CD14-positive monocyte (primary cell): ENCODE measurements at regions not wholly inside any gene's neighbourhood (a gene's known extent, or its start where the extent isn't known, plus 50 kb on each side); places are given as distances from the start of the nearest gene placed in this dataset.

Experiments
- DNase-seq, 3 donors: peaks; one replicate each; pipeline ENCODE4 v3.0.0-alpha.2; 2011 to 2022
- H2AFZ ChIP-seq: 2 replicates; pipeline ENCODE4 v1.6.0; 2012; ENCODE audit warnings: mild to moderate bottlenecking, low read depth, low read length, inconsistent platforms; ENCODE audit not compliant: insufficient read depth, poor library complexity, severe bottlenecking
- H3K27ac ChIP-seq, 2 donors: 1 replicate in 1 of 2; 2 replicates in 1 of 2; pipeline ENCODE4 v1.5.1; 2012 to 2013; ENCODE audit warnings: low read length in 2 of 2, control low read depth in 1 of 2, inconsistent platforms in 1 of 2, low read depth in 1 of 2, mild to moderate bottlenecking in 1 of 2
- H3K27me3 ChIP-seq, 2 donors: one replicate each; pipeline versions ENCODE4 v1.6.0 to v1.6.1; 2011 to 2013; ENCODE audit warnings: low read length in 2 of 2; ENCODE audit not compliant: control insufficient read depth in 2 of 2, insufficient read depth in 2 of 2
- H3K36me3 ChIP-seq, 2 donors: replicated peaks in 1 of 2; 1 replicate in 1 of 2; 2 replicates in 1 of 2; pipeline versions ENCODE4 v1.5.1 to v1.6.1; 2012 to 2013; ENCODE audit warnings: low read length in 2 of 2, control low read depth in 1 of 2, inconsistent platforms in 1 of 2, mild to moderate bottlenecking in 1 of 2; ENCODE audit not compliant: insufficient read depth in 2 of 2, control insufficient read depth in 1 of 2
- H3K4me1 ChIP-seq, 2 donors: 1 replicate in 1 of 2; 2 replicates in 1 of 2; pipeline versions ENCODE4 v1.5.1 to v1.6.1; 2012 to 2013; ENCODE audit warnings: low read length in 2 of 2, control low read depth in 1 of 2, inconsistent platforms in 1 of 2, mild to moderate bottlenecking in 1 of 2, moderate library complexity in 1 of 2; ENCODE audit not compliant: insufficient read depth in 2 of 2, control insufficient read depth in 1 of 2
- H3K4me2 ChIP-seq: replicated peaks from 2 replicates; pipeline ENCODE3; 2012; ENCODE audit warnings: low read length, moderate library complexity, mild to moderate bottlenecking; ENCODE audit not compliant: poor library complexity, severe bottlenecking; ENCODE audit errors: extremely low read depth
- H3K4me3 ChIP-seq, 3 experiments: fragments of 200-600 bp in 1 of 3; sonication (generic) in 1 of 3; replicated peaks in 1 of 3; 1 replicate in 2 of 3; 2 replicates in 1 of 3; pipeline ENCODE4 v1.5.1; 2011 to 2013; ENCODE audit warnings: low read length in 3 of 3, mild to moderate bottlenecking in 3 of 3, control low read depth in 2 of 3, low read depth in 2 of 3, inconsistent platforms in 1 of 3, moderate library complexity in 1 of 3
- H3K79me2 ChIP-seq: 2 replicates; pipeline ENCODE4 v1.6.0; 2012; ENCODE audit warnings: mild to moderate bottlenecking, control low read depth, inconsistent platforms, low read length, moderate library complexity; ENCODE audit not compliant: insufficient read depth
- H3K9ac ChIP-seq: 2 replicates; pipeline ENCODE4 v1.6.0; 2017; ENCODE audit warnings: low read length, mild to moderate bottlenecking; ENCODE audit not compliant: insufficient read depth, poor library complexity, severe bottlenecking
- H3K9me3 ChIP-seq, 2 donors: replicated peaks in 1 of 2; 1 replicate in 1 of 2; 2 replicates in 1 of 2; pipeline versions ENCODE4 v1.5.1 to v1.6.1; 2012 to 2013; ENCODE audit warnings: low read length in 2 of 2, control low read depth in 1 of 2; ENCODE audit not compliant: control insufficient read depth in 1 of 2, insufficient read depth in 1 of 2
- H4K20me1 ChIP-seq: 2 replicates; pipeline ENCODE4 v1.6.0; 2012; ENCODE audit warnings: mild to moderate bottlenecking, low read length, control low read depth, moderate library complexity; ENCODE audit not compliant: insufficient read depth
- H3K27ac Mint-ChIP-seq, 7 donors: one replicate each; pipeline ENCODE4 v1.8.0; 2020; ENCODE audit warnings: mild to moderate bottlenecking in 7 of 7, mixed read lengths in 7 of 7, moderate library complexity in 6 of 7, inconsistent platforms in 2 of 7
- H3K27me3 Mint-ChIP-seq, 3 donors: one replicate each; pipeline ENCODE4 v1.8.0; 2021 to 2022; ENCODE audit warnings: low read depth in 3 of 3, mild to moderate bottlenecking in 3 of 3, mixed read lengths in 3 of 3, moderate library complexity in 3 of 3, inconsistent platforms in 1 of 3
- H3K36me3 Mint-ChIP-seq, 2 donors: one replicate each; pipeline ENCODE4 v1.8.0; 2020; ENCODE audit warnings: mixed read lengths in 2 of 2, inconsistent platforms in 1 of 2, mild to moderate bottlenecking in 1 of 2
- H3K4me1 Mint-ChIP-seq: one replicate; pipeline ENCODE4 v1.8.0; 2020; ENCODE audit warnings: mild to moderate bottlenecking, mixed read lengths
- H3K4me3 Mint-ChIP-seq, 2 donors: one replicate each; pipeline ENCODE4 v1.8.0; 2020; ENCODE audit warnings: mild to moderate bottlenecking in 2 of 2, mixed read lengths in 2 of 2, moderate library complexity in 1 of 2
- H3K9me3 Mint-ChIP-seq, 7 donors: one replicate each; pipeline ENCODE4 v1.8.0; 2020 to 2022; ENCODE audit warnings: mixed read lengths in 7 of 7, mild to moderate bottlenecking in 6 of 7, moderate library complexity in 6 of 7, inconsistent platforms in 2 of 7
- CTCF ChIP-seq: fragments of 200-600 bp; IDR thresholded peaks from one replicate; pipeline ENCODE4 v1.8.0; 2022; ENCODE audit warnings: antibody characterized with exemption, mild to moderate bottlenecking
- WGBS: methylation state at CpG from one replicate; pipeline ENCODE4 v1.1.5; 2013; ENCODE audit warnings: missing lambda C conversion rate; ENCODE audit not compliant: insufficient coverage; 5-methylcytosine and 5-hydroxymethylcytosine counted together
- intact Hi-C, 2 donors: fragments of 100-400 bp; cut with micrococcal nuclease; formaldehyde crosslinking; loops; one replicate each; pipeline versions ENCODE4 v1.15.0 to v1.15.1; 2023

GRCh38 chr6:14422061-14422460 is 304.5 kb downstream of the CD83 start:
- Mint-ChIP-seq H3K4me1 (peaks cover 17% of the 10 kb centered on the region), H3K9me3 (peaks cover 0 to 3% (median 0%) of the 10 kb centered on the region in 7 donors), H3K27ac (no peak overlapping the region), H3K36me3 (no peaks in the 10 kb centered on the region), H3K4me3 (no peak overlapping the region), H3K27me3 (peaks cover 0 to 9% (median 1%) of the 10 kb centered on the region in 3 donors)
- Histone ChIP-seq H2AFZ (no peak overlapping the region), H3K4me2 (no peak overlapping the region), H3K4me1 (no peaks in the 10 kb centered on the region), H3K9ac (no peak overlapping the region), H3K27ac (no peak overlapping the region), H3K9me3 (no peaks in the 10 kb centered on the region), H3K36me3 (no peaks in the 10 kb centered on the region), H3K27me3 (no peaks in the 10 kb centered on the region), H3K79me2 (no peaks in the 10 kb centered on the region), H4K20me1 (no peaks in the 10 kb centered on the region), H3K4me3 (no peak overlapping the region)
- intact Hi-C loops = no loop called here
- DNase-seq = no peak
- TF ChIP-seq CTCF = no peak
- 94% methylated on average over 4 of the region's 6 CpGs for WGBS

- Histone ChIP-seq H2AFZ (no peak overlapping the region), H3K9me3 (no peaks in the 10 kb centered on the region), H3K4me3 (no peak overlapping the region), H3K4me1 (no peaks in the 10 kb centered on the region), H3K27ac (no peak overlapping the region), H3K4me2 (no peak overlapping the region), H4K20me1 (no peaks in the 10 kb centered on the region), H3K36me3 (no peaks in the 10 kb centered on the region), H3K27me3 (no peaks in the 10 kb centered on the region), H3K9ac (no peak overlapping the region), H3K79me2 (no peaks in the 10 kb centered on the region)
- H3K27me3 Mint-ChIP-seq = peaks cover 0 to 9% (median 1%) of the 10 kb centered on the region in 3 donors
- intact Hi-C loops = no loop called here
- 48% methylated on average over 2 of the region's 2 CpGs for WGBS
- no peak for DNase-seq
- no peak overlapping the region for H3K4me3 Mint-ChIP-seq
- TF ChIP-seq CTCF = no peak
- peaks cover 17% of the 10 kb centered on the region for H3K4me1 Mint-ChIP-seq
- H3K27ac Mint-ChIP-seq = no peak overlapping the region
- H3K36me3 Mint-ChIP-seq = no peaks in the 10 kb centered on the region
- peaks cover 0 to 3% (median 0%) of the 10 kb centered on the region in 7 donors for H3K9me3 Mint-ChIP-seq
These were observed 305.3 kb downstream of the CD83 start for GRCh38 chr6:14422917-14423316.
